H9 (cell line): ENCODE measurements at regions not wholly inside any gene's neighbourhood (a gene's known extent, or its start where the extent isn't known, plus 50 kb on each side); places are given as distances from the start of the nearest gene placed in this dataset.

Experiments
- DNase-seq: peaks from one replicate; pipeline ENCODE4 v3.0.0-alpha.2; 2017
- H2AFZ ChIP-seq: one replicate; pipeline ENCODE4 v1.6.1; 2013; ENCODE audit warnings: mild to moderate bottlenecking, low read length, control low read depth, moderate library complexity
- H2AK5ac ChIP-seq: 2 replicates; pipeline ENCODE4 v1.6.1; 2013; ENCODE audit warnings: low read length, control low read depth, mixed read lengths; ENCODE audit not compliant: insufficient read length
- H2BK120ac ChIP-seq: one replicate; pipeline ENCODE4 v1.6.1; 2013; ENCODE audit warnings: low read depth, mild to moderate bottlenecking, low read length, control low read depth, inconsistent platforms; ENCODE audit not compliant: poor library complexity, severe bottlenecking
- H2BK12ac ChIP-seq: 2 replicates; pipeline ENCODE4 v1.6.1; 2013; ENCODE audit warnings: low read length, control low read depth, mixed read lengths, low read depth; ENCODE audit not compliant: insufficient read length
- H2BK15ac ChIP-seq: 2 replicates; pipeline ENCODE4 v1.6.1; 2013; ENCODE audit warnings: low read depth, low read length, control low read depth
- H2BK20ac ChIP-seq: one replicate; pipeline ENCODE4 v1.6.1; 2013; ENCODE audit warnings: low read depth, mild to moderate bottlenecking, low read length, control low read depth, inconsistent platforms; ENCODE audit not compliant: poor library complexity, severe bottlenecking
- H2BK5ac ChIP-seq: 2 replicates; pipeline ENCODE4 v1.6.1; 2013; ENCODE audit warnings: low read length, control low read depth, mixed read lengths; ENCODE audit not compliant: insufficient read length
- H3K14ac ChIP-seq: 2 replicates; pipeline ENCODE4 v1.6.1; 2013; ENCODE audit warnings: low read length, control low read depth; ENCODE audit not compliant: insufficient read depth
- H3K18ac ChIP-seq: 2 replicates; pipeline ENCODE4 v1.6.1; 2013; ENCODE audit warnings: low read depth, mild to moderate bottlenecking, mixed read lengths, low read length, control low read depth; ENCODE audit not compliant: insufficient read length
- H3K23ac ChIP-seq: 2 replicates; pipeline ENCODE4 v1.6.1; 2013; ENCODE audit warnings: low read length, control low read depth, mixed read lengths, low read depth; ENCODE audit not compliant: insufficient read length
- H3K23me2 ChIP-seq: 2 replicates; pipeline ENCODE4 v1.6.1; 2013; ENCODE audit warnings: low read depth, mild to moderate bottlenecking, mixed read lengths, low read length, control low read depth; ENCODE audit not compliant: insufficient read length, poor library complexity, severe bottlenecking
- H3K27ac ChIP-seq: 2 replicates; pipeline ENCODE4 v1.5.1; 2013; ENCODE audit warnings: low read length, control low read depth, mixed read lengths, low read depth; ENCODE audit not compliant: insufficient read length
- H3K27me3 ChIP-seq: 2 replicates; pipeline ENCODE4 v1.6.1; 2013; ENCODE audit warnings: low read length, control low read depth, inconsistent platforms; ENCODE audit not compliant: insufficient read depth
- H3K4ac ChIP-seq: 2 replicates; pipeline ENCODE4 v1.6.1; 2013; ENCODE audit warnings: low read depth, mild to moderate bottlenecking, control low read depth, inconsistent platforms, low read length, moderate library complexity
- H3K4me1 ChIP-seq: 2 replicates; pipeline ENCODE4 v1.6.1; 2013; ENCODE audit warnings: low read length, control low read depth, inconsistent platforms; ENCODE audit not compliant: insufficient read depth
- H3K4me2 ChIP-seq: 2 replicates; pipeline ENCODE4 v1.6.1; 2013; ENCODE audit warnings: low read length, control low read depth, mixed read lengths; ENCODE audit not compliant: insufficient read length, insufficient read depth
- H3K56ac ChIP-seq: 2 replicates; pipeline ENCODE4 v1.6.1; 2013; ENCODE audit warnings: low read depth, mild to moderate bottlenecking, mixed read lengths, low read length, control low read depth; ENCODE audit not compliant: insufficient read length
- H3K79me1 ChIP-seq: 2 replicates; pipeline ENCODE4 v1.6.1; 2013; ENCODE audit warnings: low read depth, mild to moderate bottlenecking, moderate library complexity, low read length, control low read depth, inconsistent platforms; ENCODE audit not compliant: insufficient read depth, poor library complexity, severe bottlenecking
- H3K79me2 ChIP-seq: 2 replicates; pipeline ENCODE4 v1.6.1; 2013; ENCODE audit warnings: low read length, control low read depth, inconsistent platforms; ENCODE audit not compliant: insufficient read depth
- H3K9ac ChIP-seq: 2 replicates; pipeline ENCODE4 v1.6.1; 2013; ENCODE audit warnings: low read length, control low read depth, mixed read lengths; ENCODE audit not compliant: insufficient read length; ENCODE audit errors: extremely low read depth
- H3K9me3 ChIP-seq: one replicate; pipeline ENCODE4 v1.6.1; 2013; ENCODE audit warnings: low read depth, low read length, inconsistent platforms; ENCODE audit not compliant: control insufficient read depth
- H3T11ph ChIP-seq: one replicate; pipeline ENCODE4 v1.6.1; 2013; ENCODE audit warnings: mild to moderate bottlenecking, low read length, control low read depth, inconsistent platforms
- H4K20me1 ChIP-seq: one replicate; pipeline ENCODE4 v1.6.1; 2013; ENCODE audit not compliant: control insufficient read depth, insufficient read length, insufficient read depth
- H4K5ac ChIP-seq: 2 replicates; pipeline ENCODE4 v1.6.1; 2013; ENCODE audit warnings: low read depth, mild to moderate bottlenecking, mixed read lengths, low read length, control low read depth; ENCODE audit not compliant: insufficient read length
- H4K8ac ChIP-seq: replicated peaks from 2 replicates; pipeline ENCODE4 v1.6.1; 2013; ENCODE audit warnings: low read length, control low read depth, mixed read lengths, low read depth; ENCODE audit not compliant: insufficient read length
- H4K91ac ChIP-seq: 2 replicates; pipeline ENCODE4 v1.6.1; 2013; ENCODE audit warnings: low read depth, mild to moderate bottlenecking, moderate library complexity, mixed read lengths, low read length, control low read depth; ENCODE audit not compliant: insufficient read length
- H3K27ac Mint-ChIP-seq, 3 experiments: 2 replicates in 2 of 3; 3 replicates in 1 of 3; pipeline ENCODE4 v1.8.0; 2020 to 2021; ENCODE audit warnings: mixed read lengths in 3 of 3, mild to moderate bottlenecking in 1 of 3, moderate library complexity in 1 of 3
- H3K27me3 Mint-ChIP-seq: 2 replicates; pipeline ENCODE4 v1.8.0; 2021; ENCODE audit warnings: low read depth, mild to moderate bottlenecking, moderate library complexity, mixed read lengths
- H3K36me3 Mint-ChIP-seq, 3 experiments: 2 replicates in 2 of 3; 3 replicates in 1 of 3; pipeline ENCODE4 v1.8.0; 2020 to 2021; ENCODE audit warnings: low read depth in 3 of 3, mixed read lengths in 3 of 3; ENCODE audit not compliant: insufficient read depth in 1 of 3
- H3K4me1 Mint-ChIP-seq, 2 experiments: 2 replicates each; pipeline ENCODE4 v1.8.0; 2020; ENCODE audit warnings: mixed read lengths in 2 of 2
- H3K4me3 Mint-ChIP-seq, 2 experiments: 2 replicates in 1 of 2; 3 replicates in 1 of 2; pipeline ENCODE4 v1.8.0; 2020 to 2021; ENCODE audit warnings: mild to moderate bottlenecking in 2 of 2, mixed read lengths in 2 of 2, moderate library complexity in 1 of 2
- H3K9me3 Mint-ChIP-seq, 2 experiments: 2 replicates in 1 of 2; 3 replicates in 1 of 2; pipeline ENCODE4 v1.8.0; 2020; ENCODE audit warnings: mild to moderate bottlenecking in 2 of 2, mixed read lengths in 2 of 2, moderate library complexity in 1 of 2
- WGBS: extraction: QIAGEN DNeasy Blood & Tissue Kit; methylation state at CpG from one replicate; pipeline ENCODE4 v1.1.7; 2013; ENCODE audit warnings: missing lambda C conversion rate, low lambda C conversion rate, mixed read lengths; ENCODE audit not compliant: insufficient read length; ENCODE audit errors: extremely low coverage; 5-methylcytosine and 5-hydroxymethylcytosine counted together
- TF ChIP-seq, protein P1 (sequence below): fragments of 200-600 bp; sonication (generic); conservative IDR thresholded peaks from 3 replicates; pipeline ENCODE4 v1.8.0; 2021; ENCODE audit warnings: antibody characterized with exemption, mild to moderate bottlenecking

DNA sequence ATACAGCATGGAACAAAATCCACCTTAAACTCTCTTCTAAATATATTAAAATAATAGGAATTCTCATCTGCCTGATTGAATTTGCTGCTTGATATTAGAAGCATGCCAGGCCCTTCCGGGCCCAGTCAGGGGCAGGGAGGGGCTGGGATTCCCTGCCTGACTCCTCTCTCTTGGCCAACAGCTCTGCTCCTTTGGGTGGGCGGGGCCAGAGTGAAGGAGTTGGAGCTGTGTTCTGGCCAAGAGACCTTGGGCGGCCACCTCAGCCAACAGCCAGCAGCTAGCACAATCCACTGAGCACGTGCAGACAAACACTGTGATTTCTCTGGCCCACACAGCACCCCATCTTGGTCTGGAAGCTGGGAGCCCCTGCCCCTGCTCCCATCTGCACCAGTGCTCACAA is 140.3 kb downstream of the PJA1 start:
- WGBS: no CpG with 5 or more reads among the region's 4 CpGs
- no peak overlapping the region for H4K91ac ChIP-seq

More for the DNA sequence above, 140.3 kb downstream of the PJA1 start:
- H4K8ac ChIP-seq: no peak overlapping the region
- H2BK5ac ChIP-seq: no peak overlapping the region
- no peak overlapping the region for H3K27ac ChIP-seq
- H3K4me2 ChIP-seq: no peak overlapping the region
- TF ChIP-seq, protein P1, sequence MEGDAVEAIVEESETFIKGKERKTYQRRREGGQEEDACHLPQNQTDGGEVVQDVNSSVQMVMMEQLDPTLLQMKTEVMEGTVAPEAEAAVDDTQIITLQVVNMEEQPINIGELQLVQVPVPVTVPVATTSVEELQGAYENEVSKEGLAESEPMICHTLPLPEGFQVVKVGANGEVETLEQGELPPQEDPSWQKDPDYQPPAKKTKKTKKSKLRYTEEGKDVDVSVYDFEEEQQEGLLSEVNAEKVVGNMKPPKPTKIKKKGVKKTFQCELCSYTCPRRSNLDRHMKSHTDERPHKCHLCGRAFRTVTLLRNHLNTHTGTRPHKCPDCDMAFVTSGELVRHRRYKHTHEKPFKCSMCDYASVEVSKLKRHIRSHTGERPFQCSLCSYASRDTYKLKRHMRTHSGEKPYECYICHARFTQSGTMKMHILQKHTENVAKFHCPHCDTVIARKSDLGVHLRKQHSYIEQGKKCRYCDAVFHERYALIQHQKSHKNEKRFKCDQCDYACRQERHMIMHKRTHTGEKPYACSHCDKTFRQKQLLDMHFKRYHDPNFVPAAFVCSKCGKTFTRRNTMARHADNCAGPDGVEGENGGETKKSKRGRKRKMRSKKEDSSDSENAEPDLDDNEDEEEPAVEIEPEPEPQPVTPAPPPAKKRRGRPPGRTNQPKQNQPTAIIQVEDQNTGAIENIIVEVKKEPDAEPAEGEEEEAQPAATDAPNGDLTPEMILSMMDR: no peak
- H3K4me1 ChIP-seq: peaks cover 4% of the 10 kb centered on the region; the same call in 1 of the 2 replicates
- peaks cover 0 to 3% (median 0%) of the 10 kb centered on the region in 3 experiments; a peak in 1 of 7 replicates for H3K36me3 Mint-ChIP-seq
- no peak overlapping the region for H2BK20ac ChIP-seq
- H4K5ac ChIP-seq: no peak overlapping the region
- DNase-seq: peak; percentile 59
- no peaks in the 10 kb centered on the region for H3K27me3 ChIP-seq
- H3K9me3 ChIP-seq: no peaks in the 10 kb centered on the region
- H4K20me1 ChIP-seq: no peaks in the 10 kb centered on the region
- H3K27me3 Mint-ChIP-seq: peaks cover 2% of the 10 kb centered on the region
- H3K4ac ChIP-seq: no peak overlapping the region
- no peak overlapping the region for H3K14ac ChIP-seq
- no peak overlapping the region for H3K9ac ChIP-seq
- no peak overlapping the region for H2AK5ac ChIP-seq
- H3K27ac Mint-ChIP-seq: no peak overlapping the region; a peak in 1 of 7 replicates
- H2AFZ ChIP-seq: no peak overlapping the region
- peaks cover 44 to 50% of the 10 kb centered on the region in 2 experiments for H3K9me3 Mint-ChIP-seq
- H3K18ac ChIP-seq: no peak overlapping the region
- no peak overlapping the region for H3K56ac ChIP-seq
- no peak overlapping the region for H2BK12ac ChIP-seq
- no peak overlapping the region for H3T11ph ChIP-seq
- H2BK15ac ChIP-seq: no peak overlapping the region
- no peaks in the 10 kb centered on the region for H3K79me1 ChIP-seq
- H3K4me3 Mint-ChIP-seq: no peak overlapping the region
- H3K23ac ChIP-seq: no peak overlapping the region
- peaks cover 5 to 8% of the 10 kb centered on the region in 2 experiments for H3K4me1 Mint-ChIP-seq
- 0 out of 2 replicates have a peak, but pooled peaks cover 2% of the 10 kb centered on the region for H3K79me2 ChIP-seq
- no peaks in the 10 kb centered on the region for H3K23me2 ChIP-seq
- no peak overlapping the region for H2BK120ac ChIP-seq
